AG09319 (cell line): ENCODE measurements at regions not wholly inside any gene's neighbourhood (a gene's known extent, or its start where the extent isn't known, plus 50 kb on each side); places are given as distances from the start of the nearest gene placed in this dataset.
"Not testable (repeated sequence)": the region's sequence is repeated elsewhere in the genome, so short reads cannot be mapped to it uniquely, and the experiment has no call there.

ENCODE experiments used
- DNase-seq: peaks from one replicate; pipeline ENCODE4 v3.0.0-alpha.2; 2010; ENCODE audit warnings: low read depth; ENCODE audit errors: extremely low read depth
- TF ChIP-seq, protein P1 (sequence below): IDR thresholded peaks from 2 replicates; pipeline ENCODE4 v1.5.1; 2011; ENCODE audit warnings: low read depth, mild to moderate bottlenecking, inconsistent platforms, low read length, moderate library complexity

GRCh38 chr13:93037780-93038179 is 188.8 kb upstream of the GPC6 start:
- no peak for DNase-seq
- TF ChIP-seq, protein P1, sequence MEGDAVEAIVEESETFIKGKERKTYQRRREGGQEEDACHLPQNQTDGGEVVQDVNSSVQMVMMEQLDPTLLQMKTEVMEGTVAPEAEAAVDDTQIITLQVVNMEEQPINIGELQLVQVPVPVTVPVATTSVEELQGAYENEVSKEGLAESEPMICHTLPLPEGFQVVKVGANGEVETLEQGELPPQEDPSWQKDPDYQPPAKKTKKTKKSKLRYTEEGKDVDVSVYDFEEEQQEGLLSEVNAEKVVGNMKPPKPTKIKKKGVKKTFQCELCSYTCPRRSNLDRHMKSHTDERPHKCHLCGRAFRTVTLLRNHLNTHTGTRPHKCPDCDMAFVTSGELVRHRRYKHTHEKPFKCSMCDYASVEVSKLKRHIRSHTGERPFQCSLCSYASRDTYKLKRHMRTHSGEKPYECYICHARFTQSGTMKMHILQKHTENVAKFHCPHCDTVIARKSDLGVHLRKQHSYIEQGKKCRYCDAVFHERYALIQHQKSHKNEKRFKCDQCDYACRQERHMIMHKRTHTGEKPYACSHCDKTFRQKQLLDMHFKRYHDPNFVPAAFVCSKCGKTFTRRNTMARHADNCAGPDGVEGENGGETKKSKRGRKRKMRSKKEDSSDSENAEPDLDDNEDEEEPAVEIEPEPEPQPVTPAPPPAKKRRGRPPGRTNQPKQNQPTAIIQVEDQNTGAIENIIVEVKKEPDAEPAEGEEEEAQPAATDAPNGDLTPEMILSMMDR: no peak

DNA sequence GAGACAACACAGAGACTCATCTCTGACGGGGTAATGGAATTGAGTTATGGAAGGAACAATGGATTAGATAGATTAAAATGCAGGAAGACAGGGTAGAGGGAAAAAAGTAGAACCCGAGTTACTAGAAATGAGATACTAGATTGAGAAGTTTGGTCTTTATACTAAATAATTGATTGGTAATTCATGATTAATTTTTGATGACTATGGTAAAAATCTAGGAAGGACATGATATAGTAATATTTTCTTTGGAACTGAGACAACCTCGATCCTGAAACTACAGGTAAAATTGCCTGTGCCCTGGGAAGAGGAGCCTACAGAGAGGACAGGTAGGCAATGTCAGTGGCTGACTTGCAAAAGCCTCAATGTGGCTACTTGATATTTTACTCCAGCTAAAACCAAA is 188.4 kb upstream of the GPC6 start:
- DNase-seq: no peak
- TF ChIP-seq, protein P1: no peak

DNA sequence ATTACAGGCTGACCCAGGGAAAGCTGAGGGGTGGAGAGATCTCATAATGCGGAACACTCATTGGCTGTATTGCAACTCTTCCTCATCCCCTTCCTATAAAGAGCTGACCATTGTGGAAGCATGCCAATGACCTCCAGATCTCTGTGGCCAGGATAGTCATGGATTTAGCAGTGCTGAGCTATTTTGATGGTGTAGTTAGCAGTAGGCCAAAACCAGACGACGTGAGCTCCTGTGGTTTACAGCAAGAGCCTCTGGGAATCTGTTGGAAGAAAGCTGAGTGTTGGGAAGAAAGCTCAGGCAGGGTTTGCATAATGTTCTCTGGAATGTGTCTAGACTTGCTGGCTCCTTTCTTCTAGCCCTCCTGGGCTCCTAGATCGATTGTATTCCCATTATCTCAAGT is 187.5 kb upstream of the GPC6 start:
- TF ChIP-seq, protein P1: no peak
- no peak for DNase-seq

GRCh38 chr13:93041566-93041965 is 185.0 kb upstream of the GPC6 start:
- DNase-seq: not testable (repeated sequence)

DNA sequence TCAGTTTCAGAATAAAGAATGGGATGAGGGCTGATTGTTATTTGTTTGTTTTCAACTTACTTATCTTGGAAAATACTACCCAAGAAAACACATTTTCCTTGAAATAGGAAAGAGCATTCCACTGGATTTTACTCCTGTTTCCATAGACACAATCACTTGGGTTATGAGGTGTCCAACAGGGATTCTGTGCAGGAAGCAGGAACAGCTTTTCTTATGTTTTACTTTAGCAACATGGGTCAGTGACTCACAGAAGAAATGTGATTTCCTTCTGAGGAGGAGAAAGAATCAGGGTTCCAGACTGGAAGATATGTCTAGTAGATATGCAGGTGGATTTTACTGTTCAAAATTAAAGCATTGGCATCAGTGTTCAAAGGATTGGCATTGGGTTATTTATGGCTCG is 180.8 kb upstream of the GPC6 start:
- no peak for DNase-seq
- TF ChIP-seq, protein P1: no peak

DNA sequence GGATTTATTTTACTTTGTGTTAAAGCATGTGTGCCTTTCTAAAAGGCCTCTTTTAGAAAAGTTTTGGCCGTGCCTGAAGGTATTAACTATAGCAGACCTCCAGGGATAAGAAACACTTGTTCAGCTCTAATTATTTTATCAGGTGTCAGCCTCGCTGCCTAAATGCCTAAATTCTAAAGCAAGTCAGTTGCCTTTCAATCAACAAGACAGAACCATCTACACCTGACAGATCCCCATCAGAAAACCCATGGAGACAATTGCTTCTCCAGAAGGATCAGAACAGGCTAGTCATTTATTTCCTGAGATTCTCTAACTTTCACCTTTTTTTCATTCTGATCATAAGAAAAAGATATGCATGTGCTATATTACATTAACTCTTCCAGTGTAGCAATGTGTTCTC is 171.4 kb upstream of the GPC6 start:
- no peak for DNase-seq
- TF ChIP-seq, protein P1: no peak

DNA sequence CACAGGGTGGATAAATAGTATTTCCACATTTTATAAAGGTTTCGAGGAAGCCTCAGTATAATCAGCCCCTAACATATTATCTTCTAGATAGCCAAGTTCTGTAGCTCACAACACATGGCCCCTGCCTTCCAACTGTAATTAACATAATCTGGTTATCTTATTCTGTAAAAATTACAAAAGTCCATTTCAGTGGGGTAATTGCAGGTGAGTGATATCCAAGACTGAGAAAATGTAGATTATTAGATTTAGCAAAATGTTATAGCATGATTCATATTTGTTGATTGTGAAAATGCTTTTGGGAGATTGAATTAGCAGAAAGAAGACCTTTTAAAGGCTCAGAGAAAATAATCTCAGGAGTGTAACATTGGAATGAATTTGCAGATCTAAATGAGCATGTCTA is 168.3 kb upstream of the GPC6 start:
- DNase-seq: no peak
- TF ChIP-seq, protein P1: no peak

DNA sequence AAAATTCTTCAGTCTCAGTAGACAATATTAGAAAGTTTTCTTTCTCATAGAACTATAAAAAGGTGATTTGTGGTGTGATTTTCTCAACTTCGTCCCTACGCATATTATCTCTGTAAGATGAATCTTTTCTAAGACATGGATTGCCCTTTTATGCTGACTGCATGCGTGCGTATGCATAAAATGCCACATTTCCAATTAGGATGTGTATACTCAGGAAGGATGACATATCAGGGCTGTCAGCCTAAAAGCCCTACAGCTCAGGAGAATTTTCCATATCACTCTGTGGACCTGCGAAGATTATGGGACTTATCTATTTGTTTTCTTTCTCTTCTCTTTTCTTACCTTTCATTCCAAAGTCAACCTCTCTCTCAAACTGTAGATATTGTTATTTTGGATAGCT is 166.5 kb upstream of the GPC6 start:
- TF ChIP-seq, protein P1: no peak
- no peak for DNase-seq
